Thoracic aorta (tissue), 2 donors: ENCODE measurements at regions not wholly inside any gene's neighbourhood (a gene's known extent, or its start where the extent isn't known, plus 50 kb on each side); places are given as distances from the start of the nearest gene placed in this dataset.

Experiments used
- ATAC-seq: fragments of 150-250 bp; one replicate; pipeline ENCODE4 v1.8.0; 2017; ENCODE audit warnings: low read depth; ENCODE audit not compliant: insufficient number of reproducible peaks, low FRiP score
- DNase-seq: peaks from one replicate; pipeline ENCODE4 v3.0.0-alpha.2; 2020; ENCODE audit warnings: low spot score
- H3K27ac ChIP-seq, 2 donors: fragments of 200-600 bp; sonication (generic); 1 replicate in 1 of 2; 2 replicates in 1 of 2; pipeline ENCODE4 v1.5.1; 2016; ENCODE audit warnings: mild to moderate bottlenecking in 2 of 2, moderate library complexity in 2 of 2
- H3K27me3 ChIP-seq: fragments of 200-600 bp; sonication (generic); replicated peaks from 2 replicates; pipeline ENCODE4 v1.6.0; 2016; ENCODE audit warnings: mild to moderate bottlenecking; ENCODE audit not compliant: insufficient read depth
- H3K36me3 ChIP-seq: fragments of 200-600 bp; sonication (generic); one replicate; pipeline ENCODE4 v1.5.1; 2016
- H3K4me1 ChIP-seq, 2 donors: fragments of 200-600 bp; sonication (generic); 1 replicate in 1 of 2; 2 replicates in 1 of 2; pipeline versions ENCODE4 v1.5.1 to v1.6.0; 2016; ENCODE audit warnings: low read depth in 2 of 2, mild to moderate bottlenecking in 1 of 2; ENCODE audit not compliant: control insufficient read depth in 1 of 2
- H3K4me3 ChIP-seq: fragments of 200-600 bp; sonication (generic); 2 replicates; pipeline ENCODE4 v1.5.1; 2016; ENCODE audit warnings: mild to moderate bottlenecking
- H3K9me3 ChIP-seq: fragments of 200-600 bp; sonication (generic); 2 replicates; pipeline ENCODE4 v1.5.1; 2016
- CTCF ChIP-seq: fragments of 200-600 bp; sonication (generic); IDR thresholded peaks from one replicate; pipeline ENCODE4 v1.5.1; 2019; ENCODE audit warnings: antibody characterized with exemption

GRCh38 chr5:103472265-103472664 lies 90.3 kb downstream of the NUDT12 start:
- Histone ChIP-seq H3K4me3 (no peak overlapping the region), H3K36me3 (no peaks in the 10 kb centered on the region), H3K9me3 (no peaks in the 10 kb centered on the region), H3K4me1 (peaks cover 5 to 8% of the 10 kb centered on the region in 2 donors), H3K27me3 (no peaks in the 10 kb centered on the region), H3K27ac (no peak overlapping the region)
- ATAC-seq (no peak), DNase-seq (no peak)
- no peak for TF ChIP-seq CTCF

- H3K27ac ChIP-seq = no peak overlapping the region
- no peaks in the 10 kb centered on the region for H3K36me3 ChIP-seq
- ATAC-seq = no peak
- no peaks in the 10 kb centered on the region for H3K9me3 ChIP-seq
- no peak overlapping the region for H3K4me3 ChIP-seq
- TF ChIP-seq CTCF = no peak
- no peaks in the 10 kb centered on the region for H3K27me3 ChIP-seq
- H3K4me1 ChIP-seq = peaks cover 5 to 8% of the 10 kb centered on the region in 2 donors
- no peak for DNase-seq
Observed at GRCh38 chr5:103469288-103470040, 93.1 kb downstream of the NUDT12 start.

- Histone ChIP-seq H3K9me3 (no peaks in the 10 kb centered on the region), H3K4me3 (no peak overlapping the region), H3K27me3 (no peaks in the 10 kb centered on the region), H3K4me1 (peaks cover 5 to 7% of the 10 kb centered on the region in 2 donors), H3K27ac (no peak overlapping the region), H3K36me3 (no peaks in the 10 kb centered on the region)
- DNase-seq (no peak), ATAC-seq (no peak)
- no peak for TF ChIP-seq CTCF
Observed at GRCh38 chr5:103467831-103468230, 94.8 kb downstream of the NUDT12 start.

GRCh38 chr5:103466495-103466894 lies 96.1 kb downstream of the NUDT12 start:
- no peak for ATAC-seq

GRCh38 chr5:103465891-103466290 lies 96.7 kb downstream of the NUDT12 start:
- Histone ChIP-seq H3K27ac (no peak overlapping the region), H3K4me1 (no peaks in the 10 kb centered on the region), H3K27me3 (no peaks in the 10 kb centered on the region), H3K9me3 (no peaks in the 10 kb centered on the region), H3K36me3 (no peaks in the 10 kb centered on the region), H3K4me3 (no peak overlapping the region)
- no peak for TF ChIP-seq CTCF
- DNase-seq (no peak), ATAC-seq (no peak)

More at GRCh38 chr5:103466495-103466894, 96.1 kb downstream of the NUDT12 start:
- Histone ChIP-seq H3K9me3 (no peaks in the 10 kb centered on the region), H3K36me3 (no peaks in the 10 kb centered on the region), H3K27ac (no peak overlapping the region), H3K27me3 (no peaks in the 10 kb centered on the region), H3K4me1 (no peaks in the 10 kb centered on the region), H3K4me3 (no peak overlapping the region)
- no peak for TF ChIP-seq CTCF
- no peak for DNase-seq
